ENCODE measurements at regions not wholly inside any gene's neighbourhood (a gene's known extent, or its start where the extent isn't known, plus 50 kb on each side); places are given as distances from the start of the nearest gene placed in this dataset.

DNA sequence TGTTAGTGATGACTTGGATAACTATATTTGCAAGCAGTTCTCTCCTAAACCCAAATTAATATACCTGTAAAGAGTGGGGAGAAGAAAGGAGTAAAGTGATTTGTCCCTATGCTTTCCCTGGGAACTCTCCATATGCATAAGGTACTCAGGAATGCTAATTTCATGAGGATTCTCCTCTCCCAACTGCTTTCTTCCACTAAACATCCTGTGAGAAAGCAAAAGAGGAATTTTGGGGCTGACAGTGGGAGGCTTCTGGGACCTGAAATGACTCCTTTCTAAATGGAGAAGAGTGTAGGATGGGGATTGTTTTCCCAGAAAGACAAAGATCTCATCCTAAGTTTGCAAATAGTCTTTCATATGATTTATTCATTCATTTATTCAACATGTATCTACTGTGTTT lies 250.5 kb downstream of the TDRD3 start:
- no peaks in the 10 kb centered on the region for H3K27me3 ChIP-seq (ENCODE audit: insufficient read depth in 3 of 3, low read length in 2 of 3)
- no peaks in the 10 kb centered on the region for H3K36me3 ChIP-seq (ENCODE audit: insufficient read depth in 1 of 2, low read depth in 1 of 2)
- no peak overlapping the region for H3K27ac ChIP-seq
- no peak for ATAC-seq
- no peaks in the 10 kb centered on the region for H3K9me3 ChIP-seq
- DNase-seq = no peak
- TF ChIP-seq CTCF (IDR thresholded peaks at IDR 0.05) = no peak
- intact Hi-C loops (cut with DNase I) = no loop called here
- H3K4me1 ChIP-seq = no peaks in the 10 kb centered on the region
- H3K4me3 ChIP-seq = no peak overlapping the region

- ATAC-seq (no peak), DNase-seq (no peak)
- intact Hi-C loops (cut with DNase I) = no loop called here
- no peak for TF ChIP-seq CTCF (IDR thresholded peaks at IDR 0.05)
- Histone ChIP-seq H3K4me3 (no peak overlapping the region), H3K36me3 (ENCODE audit: insufficient read depth in 1 of 2, low read depth in 1 of 2) (no peaks in the 10 kb centered on the region), H3K9me3 (no peaks in the 10 kb centered on the region), H3K27me3 (ENCODE audit: insufficient read depth in 3 of 3, low read length in 2 of 3) (no peaks in the 10 kb centered on the region), H3K4me1 (no peaks in the 10 kb centered on the region), H3K27ac (no peak overlapping the region)
- 66 to 81% (median 68%) methylated on average over 3 of the region's 3 CpGs for WGBS, 3 donors
These were observed 249.6 kb downstream of the TDRD3 start for GRCh38 chr13:60646620-60647019.

DNA sequence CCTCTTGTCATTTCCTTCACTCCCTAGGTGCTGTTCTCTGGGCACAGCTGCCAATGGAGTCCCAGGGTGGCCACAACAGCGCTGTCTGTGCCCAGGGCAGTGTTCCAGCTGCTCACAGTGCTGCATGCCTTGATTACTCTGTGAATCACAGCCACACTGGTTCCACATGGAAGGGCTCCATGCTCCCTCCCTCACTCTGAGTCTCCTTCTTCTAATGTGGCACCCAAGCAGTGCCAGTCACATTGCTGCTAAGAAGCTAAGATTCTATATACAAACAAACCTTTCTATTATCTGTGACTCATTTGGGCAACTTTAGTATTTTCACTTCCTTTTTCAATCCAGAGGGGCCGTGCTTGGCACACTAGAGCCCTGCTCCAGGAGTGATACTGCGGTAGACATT lies 248.7 kb downstream of the TDRD3 start:
- ATAC-seq (no peak), DNase-seq (no peak)
- no peak for TF ChIP-seq CTCF (IDR thresholded peaks at IDR 0.05)
- H3K4me3 ChIP-seq = no peak overlapping the region
- H3K27ac ChIP-seq = no peak overlapping the region
- WGBS, 3 donors = 77 to 85% (median 78%) methylated on average over 3 of the region's 3 CpGs
- no peaks in the 10 kb centered on the region for H3K27me3 ChIP-seq (ENCODE audit: insufficient read depth in 3 of 3, low read length in 2 of 3)
- H3K36me3 ChIP-seq (ENCODE audit: insufficient read depth in 1 of 2, low read depth in 1 of 2) = no peaks in the 10 kb centered on the region
- H3K4me1 ChIP-seq = no peaks in the 10 kb centered on the region
- intact Hi-C loops (cut with DNase I) = no loop called here
- no peaks in the 10 kb centered on the region for H3K9me3 ChIP-seq

DNA sequence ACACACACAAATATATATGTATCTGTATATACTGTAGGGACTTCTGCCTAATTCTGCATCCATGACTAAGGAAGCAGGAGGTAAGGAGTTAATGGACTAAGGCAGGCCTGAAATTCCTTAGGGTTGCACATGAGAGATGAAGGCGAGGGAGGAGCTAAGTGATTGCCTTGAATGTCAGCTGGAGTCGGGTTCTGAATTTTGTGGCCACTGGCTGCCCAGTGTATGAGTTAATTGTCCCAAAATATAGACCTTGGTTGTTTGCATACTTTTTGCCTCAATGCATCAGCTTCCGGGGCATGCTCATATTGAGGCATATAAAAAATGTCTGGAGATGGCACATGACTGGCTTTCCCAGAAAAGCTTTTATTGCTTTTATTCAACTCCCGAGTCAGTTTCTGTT lies 245.5 kb downstream of the TDRD3 start:
- no peak for TF ChIP-seq CTCF (IDR thresholded peaks at IDR 0.05)
- DNase-seq = no peak
- intact Hi-C loops (cut with DNase I) = no loop called here
- no peak for ATAC-seq
- no peaks in the 10 kb centered on the region for H3K9me3 ChIP-seq
- no peaks in the 10 kb centered on the region for H3K27me3 ChIP-seq (ENCODE audit: insufficient read depth in 3 of 3, low read length in 2 of 3)
- H3K27ac ChIP-seq = no peak overlapping the region
- no peaks in the 10 kb centered on the region for H3K36me3 ChIP-seq (ENCODE audit: insufficient read depth in 1 of 2, low read depth in 1 of 2)
- H3K4me3 ChIP-seq = no peak overlapping the region
- no peaks in the 10 kb centered on the region for H3K4me1 ChIP-seq
- 34 to 40% (median 35%) methylated on average over 4 of the region's 4 CpGs for WGBS, 3 donors

GRCh38 chr13:60629158-60629557 lies 232.1 kb downstream of the TDRD3 start:
- no peak overlapping the region for H3K27ac ChIP-seq
- no peaks in the 10 kb centered on the region for H3K4me1 ChIP-seq
- H3K4me3 ChIP-seq = no peak overlapping the region
- intact Hi-C loops (cut with DNase I) = no loop called here
- WGBS, 3 donors = 53 to 56% (median 54%) methylated on average over 5 of the region's 5 CpGs
- no peak for DNase-seq
- H3K36me3 ChIP-seq (ENCODE audit: insufficient read depth in 1 of 2, low read depth in 1 of 2) = no peaks in the 10 kb centered on the region
- no peaks in the 10 kb centered on the region for H3K27me3 ChIP-seq (ENCODE audit: insufficient read depth in 3 of 3, low read length in 2 of 3)
- ATAC-seq = no peak
- TF ChIP-seq CTCF (IDR thresholded peaks at IDR 0.05) = no peak
- H3K9me3 ChIP-seq = no peaks in the 10 kb centered on the region

Measured in psoas muscle (tissue), 7 donors.